ENCODE measurements at regions not wholly inside any gene's neighbourhood (a gene's known extent, or its start where the extent isn't known, plus 50 kb on each side); places are given as distances from the start of the nearest gene placed in this dataset.
"Not testable (repeated sequence)": the region's sequence is repeated elsewhere in the genome, so short reads cannot be mapped to it uniquely, and the experiment has no call there.

- intact Hi-C loops (cut with DNase I): not testable (repeated sequence)
Observed at GRCh38 chr5:20752179-20752578, 764.2 kb upstream of the CDH18 start.

GRCh38 chr5:20735715-20736114 is 747.7 kb upstream of the CDH18 start:
- intact Hi-C loops (cut with DNase I); DNase-seq (ENCODE audit: low spot score): not testable (repeated sequence)

More at GRCh38 chr5:20752179-20752578, 764.2 kb upstream of the CDH18 start:
- not testable (repeated sequence) for DNase-seq (ENCODE audit: low spot score)

GRCh38 chr5:20732223-20732622 is 744.2 kb upstream of the CDH18 start:
- DNase-seq (ENCODE audit: low spot score); intact Hi-C loops (cut with DNase I): not testable (repeated sequence)

GRCh38 chr5:20721286-20721685 is 733.3 kb upstream of the CDH18 start:
- intact Hi-C loops (cut with DNase I); DNase-seq (ENCODE audit: low spot score): not testable (repeated sequence)

GRCh38 chr5:20711520-20712155 is 723.6 kb upstream of the CDH18 start:
- DNase-seq (ENCODE audit: low spot score); intact Hi-C loops (cut with DNase I): not testable (repeated sequence)

- intact Hi-C loops (cut with DNase I); DNase-seq (ENCODE audit: low spot score): not testable (repeated sequence)
Observed at GRCh38 chr5:20707634-20708033, 719.6 kb upstream of the CDH18 start.

GRCh38 chr5:20694121-20694520 is 706.1 kb upstream of the CDH18 start:
- intact Hi-C loops (cut with DNase I): no loop called here
- DNase-seq (ENCODE audit: low spot score): no peak

GRCh38 chr5:20692913-20693312 is 704.9 kb upstream of the CDH18 start:
- no peak for DNase-seq (ENCODE audit: low spot score)
- intact Hi-C loops (cut with DNase I): no loop called here

GRCh38 chr5:20683241-20683940 is 695.4 kb upstream of the CDH18 start:
- intact Hi-C loops (cut with DNase I): no loop called here
- DNase-seq (ENCODE audit: low spot score): no peak

- no peak for DNase-seq (ENCODE audit: low spot score)
- intact Hi-C loops (cut with DNase I): no loop called here
Observed at GRCh38 chr5:20680718-20681302, 692.8 kb upstream of the CDH18 start.

GRCh38 chr5:20678814-20679298 is 690.9 kb upstream of the CDH18 start:
- no peak for DNase-seq (ENCODE audit: low spot score)

GRCh38 chr5:20678386-20678785 is 690.4 kb upstream of the CDH18 start:
- intact Hi-C loops (cut with DNase I): no loop called here
- no peak for DNase-seq (ENCODE audit: low spot score)

More at GRCh38 chr5:20678814-20679298, 690.9 kb upstream of the CDH18 start:
- intact Hi-C loops (cut with DNase I): no loop called here

- intact Hi-C loops (cut with DNase I): no loop called here
- no peak for DNase-seq (ENCODE audit: low spot score)
Observed at GRCh38 chr5:20660588-20660987, 672.6 kb upstream of the CDH18 start.

- DNase-seq (ENCODE audit: low spot score): no peak
- intact Hi-C loops (cut with DNase I): no loop called here
Observed at GRCh38 chr5:20656262-20656661, 668.3 kb upstream of the CDH18 start.

- intact Hi-C loops (cut with DNase I): no loop called here
- no peak for DNase-seq (ENCODE audit: low spot score)
Observed at GRCh38 chr5:20655211-20655610, 667.2 kb upstream of the CDH18 start.

GRCh38 chr5:20654746-20655145 is 666.7 kb upstream of the CDH18 start:
- DNase-seq (ENCODE audit: low spot score): no peak
- intact Hi-C loops (cut with DNase I): no loop called here

- intact Hi-C loops (cut with DNase I): no loop called here
Observed at GRCh38 chr5:20654033-20654432, 666.0 kb upstream of the CDH18 start.

GRCh38 chr5:20649966-20650365 is 662.0 kb upstream of the CDH18 start:
- DNase-seq (ENCODE audit: low spot score): no peak
- intact Hi-C loops (cut with DNase I): no loop called here

More at GRCh38 chr5:20654033-20654432, 666.0 kb upstream of the CDH18 start:
- DNase-seq (ENCODE audit: low spot score): no peak

GRCh38 chr5:20648981-20649380 is 661.0 kb upstream of the CDH18 start:
- no peak for DNase-seq (ENCODE audit: low spot score)
- intact Hi-C loops (cut with DNase I): no loop called here

- intact Hi-C loops (cut with DNase I): no loop called here
- no peak for DNase-seq (ENCODE audit: low spot score)
Observed at GRCh38 chr5:20636686-20637085, 648.7 kb upstream of the CDH18 start.

- intact Hi-C loops (cut with DNase I): no loop called here
- no peak for DNase-seq (ENCODE audit: low spot score)
Observed at GRCh38 chr5:20619591-20619990, 631.6 kb upstream of the CDH18 start.
